ENCODE measurements at regions not wholly inside any gene's neighbourhood (a gene's known extent, or its start where the extent isn't known, plus 50 kb on each side); places are given as distances from the start of the nearest gene placed in this dataset.

DNA sequence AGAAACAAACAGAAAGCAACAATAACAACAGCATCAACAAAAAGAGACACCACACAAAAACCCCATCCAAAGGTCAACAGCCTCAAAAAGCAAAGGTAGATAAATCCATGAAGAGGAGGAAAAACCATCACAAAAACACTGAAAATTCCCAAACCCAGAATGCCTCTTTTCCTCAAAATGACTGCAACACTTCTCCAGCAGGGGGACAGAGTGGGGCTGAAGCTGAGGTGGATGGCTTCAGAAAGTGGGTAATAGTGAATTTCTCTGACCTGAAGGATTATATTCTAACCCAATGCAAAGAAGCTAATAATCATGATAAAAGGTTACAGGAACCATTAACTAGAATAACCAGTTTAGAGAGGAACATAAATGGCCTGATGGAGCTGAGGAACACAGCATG, 888.2 kb downstream of the RAB28 start:
- H3K27me3 ChIP-seq, result no peaks in the 10 kb centered on the region
- H3K4me1 ChIP-seq, result no peaks in the 10 kb centered on the region
- no peaks in the 10 kb centered on the region for H3K36me3 ChIP-seq
- no peak for TF ChIP-seq POLR2AphosphoS5 (IDR thresholded peaks at IDR 0.05)
- no peak for TF ChIP-seq POLR2A (IDR thresholded peaks at IDR 0.05)
- no peak for TF ChIP-seq EP300 (IDR thresholded peaks at IDR 0.05)
- TF ChIP-seq, protein P1, sequence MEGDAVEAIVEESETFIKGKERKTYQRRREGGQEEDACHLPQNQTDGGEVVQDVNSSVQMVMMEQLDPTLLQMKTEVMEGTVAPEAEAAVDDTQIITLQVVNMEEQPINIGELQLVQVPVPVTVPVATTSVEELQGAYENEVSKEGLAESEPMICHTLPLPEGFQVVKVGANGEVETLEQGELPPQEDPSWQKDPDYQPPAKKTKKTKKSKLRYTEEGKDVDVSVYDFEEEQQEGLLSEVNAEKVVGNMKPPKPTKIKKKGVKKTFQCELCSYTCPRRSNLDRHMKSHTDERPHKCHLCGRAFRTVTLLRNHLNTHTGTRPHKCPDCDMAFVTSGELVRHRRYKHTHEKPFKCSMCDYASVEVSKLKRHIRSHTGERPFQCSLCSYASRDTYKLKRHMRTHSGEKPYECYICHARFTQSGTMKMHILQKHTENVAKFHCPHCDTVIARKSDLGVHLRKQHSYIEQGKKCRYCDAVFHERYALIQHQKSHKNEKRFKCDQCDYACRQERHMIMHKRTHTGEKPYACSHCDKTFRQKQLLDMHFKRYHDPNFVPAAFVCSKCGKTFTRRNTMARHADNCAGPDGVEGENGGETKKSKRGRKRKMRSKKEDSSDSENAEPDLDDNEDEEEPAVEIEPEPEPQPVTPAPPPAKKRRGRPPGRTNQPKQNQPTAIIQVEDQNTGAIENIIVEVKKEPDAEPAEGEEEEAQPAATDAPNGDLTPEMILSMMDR (IDR thresholded peaks at IDR 0.05), result no peak
- H3K27ac ChIP-seq, result no peak overlapping the region
- H3K4me3 ChIP-seq, result no peak overlapping the region
- peaks cover 10% of the 10 kb centered on the region for H3K9me3 ChIP-seq
- DNase-seq (ENCODE audit: low spot score in 2 of 2), result no peak

DNA sequence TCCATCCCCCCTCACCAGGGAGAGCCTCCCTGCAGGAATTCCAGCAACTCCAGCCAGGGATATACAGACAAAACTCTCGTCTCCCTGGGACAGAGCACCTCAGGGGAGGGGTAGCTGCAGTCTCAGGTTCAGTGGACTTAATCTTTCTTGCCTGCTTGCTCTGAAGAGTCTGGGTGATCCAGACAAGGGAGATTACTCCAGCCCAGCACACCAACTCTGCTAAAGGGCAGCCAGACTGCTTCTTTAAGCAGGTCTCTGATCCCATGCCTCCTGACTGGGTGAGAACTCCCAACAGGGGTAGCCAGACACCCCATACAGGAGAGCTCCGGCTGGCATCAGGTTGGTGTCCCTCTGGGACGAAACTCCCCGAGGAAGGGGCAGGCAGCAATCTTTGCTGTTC, 888.7 kb downstream of the RAB28 start:
- no peaks in the 10 kb centered on the region for H3K27me3 ChIP-seq
- H3K4me1 ChIP-seq, result no peaks in the 10 kb centered on the region
- no peak overlapping the region for H3K4me3 ChIP-seq
- no peak for DNase-seq (ENCODE audit: low spot score in 2 of 2)
- 70% methylated on average over 4 of the region's 4 CpGs for WGBS
- peaks cover 10% of the 10 kb centered on the region for H3K9me3 ChIP-seq
- no peak for TF ChIP-seq POLR2A (IDR thresholded peaks at IDR 0.05)
- TF ChIP-seq, protein P1 (IDR thresholded peaks at IDR 0.05), result no peak
- no peak for TF ChIP-seq POLR2AphosphoS5 (IDR thresholded peaks at IDR 0.05)
- TF ChIP-seq EP300 (IDR thresholded peaks at IDR 0.05), result no peak
- no peak overlapping the region for H3K27ac ChIP-seq
- H3K36me3 ChIP-seq, result no peaks in the 10 kb centered on the region

DNA sequence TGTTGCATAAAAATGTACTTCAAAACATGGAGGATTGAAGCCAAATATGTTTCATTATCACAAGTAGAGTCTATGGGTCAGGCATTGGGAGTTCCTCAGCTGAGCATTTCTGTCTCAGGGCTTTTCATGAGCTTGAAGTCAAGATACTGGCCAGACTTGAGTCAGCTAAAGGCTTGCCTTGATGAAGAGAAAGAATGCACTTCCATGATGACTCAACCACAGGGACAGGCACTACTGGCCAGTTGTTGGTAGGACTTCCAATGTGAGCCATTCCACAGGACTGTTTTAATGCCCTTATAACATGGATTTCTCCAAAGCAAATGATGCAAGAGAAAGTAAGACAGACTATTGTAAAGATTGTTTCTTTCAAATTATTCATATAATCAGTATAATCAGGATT, 895.6 kb downstream of the RAB28 start:
- Histone ChIP-seq H3K36me3 (no peaks in the 10 kb centered on the region), H3K9me3 (no peaks in the 10 kb centered on the region), H3K4me1 (no peaks in the 10 kb centered on the region), H3K27me3 (no peaks in the 10 kb centered on the region), H3K4me3 (no peak overlapping the region), H3K27ac (no peak overlapping the region)
- DNase-seq (ENCODE audit: low spot score in 2 of 2), result no peak
- TF ChIP-seq EP300 (IDR thresholded peaks at IDR 0.05), result no peak
- TF ChIP-seq, protein P1 (IDR thresholded peaks at IDR 0.05), result no peak
- no peak for TF ChIP-seq POLR2A (IDR thresholded peaks at IDR 0.05)
- no peak for TF ChIP-seq POLR2AphosphoS5 (IDR thresholded peaks at IDR 0.05)

DNA sequence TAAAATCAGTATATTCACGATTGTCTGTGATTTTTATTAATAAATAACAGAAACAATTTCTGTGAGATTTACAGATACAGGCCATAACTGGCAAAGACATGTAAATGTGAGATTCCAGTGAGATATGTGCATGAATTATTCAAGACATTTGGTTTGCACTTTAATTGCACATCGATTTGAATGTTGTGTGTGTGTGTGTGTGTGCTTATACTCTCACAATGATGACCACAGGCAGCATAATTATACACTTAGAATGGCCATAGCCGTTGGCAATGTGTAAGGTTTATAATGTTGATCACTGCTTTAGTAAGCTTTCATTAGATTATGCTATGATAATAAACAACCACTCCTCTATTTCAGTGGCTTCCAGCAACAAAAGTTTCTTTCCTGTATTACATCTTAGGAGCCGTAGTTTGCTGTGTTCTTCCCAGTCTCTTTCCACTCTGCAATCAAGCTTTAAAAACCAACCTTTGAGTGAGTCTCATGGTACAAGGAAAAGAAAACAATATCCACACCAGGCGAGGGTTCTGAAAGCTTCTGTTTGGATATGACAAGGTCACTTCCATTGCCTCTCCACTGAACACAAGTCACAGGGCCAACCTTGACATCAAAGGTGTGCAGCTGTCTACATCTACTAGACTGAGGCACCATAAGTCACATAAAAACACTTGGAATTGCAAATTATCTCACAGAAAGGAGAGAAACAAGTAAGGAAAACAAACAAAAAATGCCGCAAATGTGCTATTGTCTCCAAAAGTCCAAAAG, 897.7 kb downstream of the RAB28 start:
- Histone ChIP-seq H3K9me3 (no peaks in the 10 kb centered on the region), H3K27me3 (no peaks in the 10 kb centered on the region), H3K4me3 (no peak overlapping the region), H3K4me1 (no peaks in the 10 kb centered on the region), H3K27ac (no peak overlapping the region), H3K36me3 (no peaks in the 10 kb centered on the region)
- TF ChIP-seq EP300 (IDR thresholded peaks at IDR 0.05), result no peak
- TF ChIP-seq, protein P1 (IDR thresholded peaks at IDR 0.05), result no peak
- TF ChIP-seq POLR2A (IDR thresholded peaks at IDR 0.05), result no peak
- TF ChIP-seq POLR2AphosphoS5 (IDR thresholded peaks at IDR 0.05), result no peak
- WGBS, result 77% methylated on average over 6 of the region's 6 CpGs
- no peak for DNase-seq (ENCODE audit: low spot score in 2 of 2)

DNA sequence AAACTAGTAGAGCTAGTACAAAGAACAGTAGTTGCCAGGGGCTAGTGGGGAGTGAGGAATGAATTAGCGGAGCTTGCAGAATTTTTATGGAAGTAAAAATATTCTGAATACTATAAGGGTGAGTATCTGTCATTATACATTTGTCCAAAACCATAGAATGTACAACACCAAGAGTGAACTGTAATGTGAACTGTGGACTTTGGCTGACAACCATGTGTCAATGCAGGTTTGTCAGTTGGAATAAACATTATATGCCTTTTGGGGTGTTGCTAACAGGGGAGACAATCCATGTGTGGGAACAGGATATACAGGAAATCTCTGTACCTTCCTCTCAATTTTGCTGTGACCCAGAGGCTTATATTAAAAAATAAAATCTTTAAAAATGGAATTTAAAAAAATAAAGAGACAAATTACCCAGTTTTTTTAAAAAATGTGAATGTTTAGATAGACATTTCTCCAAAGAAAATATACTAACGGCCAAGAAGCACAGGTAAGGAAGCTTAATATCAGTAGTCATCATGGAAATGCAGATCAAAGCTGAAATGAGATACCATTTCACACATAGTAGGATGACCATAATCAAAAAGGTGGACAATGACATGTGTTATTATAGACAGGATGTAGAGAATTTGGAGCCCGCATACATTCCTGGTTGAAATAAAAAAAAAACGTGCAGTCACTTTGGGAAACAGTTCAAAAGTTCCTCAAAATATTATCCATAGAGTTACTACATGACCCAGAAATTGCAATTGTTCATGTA, 899.8 kb downstream of the RAB28 start:
- WGBS, result 43% methylated on average over 4 of the region's 4 CpGs
- no peaks in the 10 kb centered on the region for H3K4me1 ChIP-seq
- DNase-seq (ENCODE audit: low spot score in 2 of 2), result no peak
- TF ChIP-seq POLR2A (IDR thresholded peaks at IDR 0.05) (no peak), EP300 (IDR thresholded peaks at IDR 0.05) (no peak), POLR2AphosphoS5 (IDR thresholded peaks at IDR 0.05) (no peak)
- TF ChIP-seq, protein P1 (IDR thresholded peaks at IDR 0.05), result no peak
- no peaks in the 10 kb centered on the region for H3K27me3 ChIP-seq
- no peaks in the 10 kb centered on the region for H3K9me3 ChIP-seq
- H3K4me3 ChIP-seq, result no peak overlapping the region
- no peaks in the 10 kb centered on the region for H3K36me3 ChIP-seq
- no peak overlapping the region for H3K27ac ChIP-seq
